ENCODE measurements at regions not wholly inside any gene's neighbourhood (a gene's known extent, or its start where the extent isn't known, plus 50 kb on each side); places are given as distances from the start of the nearest gene placed in this dataset.

DNA sequence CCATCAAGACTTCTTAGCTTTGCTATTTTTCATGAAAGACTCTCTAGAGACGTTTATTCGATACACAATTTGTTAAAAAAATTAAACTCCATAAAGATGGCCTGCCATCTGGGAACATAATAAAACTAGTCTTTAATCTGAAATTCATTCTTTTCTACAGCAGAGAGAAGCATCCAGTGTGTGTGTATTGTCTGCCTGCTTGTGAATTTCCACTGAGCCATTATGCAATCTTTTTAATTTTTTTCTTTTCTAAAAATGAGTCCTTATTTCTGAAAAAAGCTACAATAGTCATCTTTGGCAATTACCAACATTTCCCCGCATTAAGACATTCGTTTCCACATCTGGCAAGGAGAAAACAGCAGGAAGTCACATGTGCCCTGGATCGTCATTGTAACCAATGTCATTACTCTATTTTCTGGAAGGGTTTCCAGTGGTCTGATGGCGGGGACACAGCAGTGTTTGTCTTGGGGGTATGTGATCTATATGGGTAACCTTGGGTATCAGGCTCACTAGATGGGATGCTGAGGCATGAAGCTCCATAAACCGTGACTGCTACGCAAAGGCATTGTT is 263.1 kb downstream of the MSX2 start:
- H4K20me1 ChIP-seq (ENCODE audit: control insufficient read depth, insufficient read depth, low read depth, low read length) = no peaks in the 10 kb centered on the region
- TF ChIP-seq, protein P1, sequence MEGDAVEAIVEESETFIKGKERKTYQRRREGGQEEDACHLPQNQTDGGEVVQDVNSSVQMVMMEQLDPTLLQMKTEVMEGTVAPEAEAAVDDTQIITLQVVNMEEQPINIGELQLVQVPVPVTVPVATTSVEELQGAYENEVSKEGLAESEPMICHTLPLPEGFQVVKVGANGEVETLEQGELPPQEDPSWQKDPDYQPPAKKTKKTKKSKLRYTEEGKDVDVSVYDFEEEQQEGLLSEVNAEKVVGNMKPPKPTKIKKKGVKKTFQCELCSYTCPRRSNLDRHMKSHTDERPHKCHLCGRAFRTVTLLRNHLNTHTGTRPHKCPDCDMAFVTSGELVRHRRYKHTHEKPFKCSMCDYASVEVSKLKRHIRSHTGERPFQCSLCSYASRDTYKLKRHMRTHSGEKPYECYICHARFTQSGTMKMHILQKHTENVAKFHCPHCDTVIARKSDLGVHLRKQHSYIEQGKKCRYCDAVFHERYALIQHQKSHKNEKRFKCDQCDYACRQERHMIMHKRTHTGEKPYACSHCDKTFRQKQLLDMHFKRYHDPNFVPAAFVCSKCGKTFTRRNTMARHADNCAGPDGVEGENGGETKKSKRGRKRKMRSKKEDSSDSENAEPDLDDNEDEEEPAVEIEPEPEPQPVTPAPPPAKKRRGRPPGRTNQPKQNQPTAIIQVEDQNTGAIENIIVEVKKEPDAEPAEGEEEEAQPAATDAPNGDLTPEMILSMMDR (IDR thresholded peaks at IDR 0.05; ENCODE audit: low read depth, low read length, poor library complexity, severe bottlenecking) = no peak
- TF ChIP-seq EZH2phosphoT487 (IDR thresholded peaks at IDR 0.05; ENCODE audit: borderline replicate concordance, low read length) = no peak
- H3K9me2 ChIP-seq (replicated peaks; ENCODE audit: control insufficient read depth, low read length) = no peaks in the 10 kb centered on the region
- H3K4me1 ChIP-seq (ENCODE audit: control insufficient read depth, low read length) = no peaks in the 10 kb centered on the region
- H3K27ac ChIP-seq (ENCODE audit: low read depth, low read length) = no peak overlapping the region
- no peaks in the 10 kb centered on the region for H3K36me3 ChIP-seq (ENCODE audit: control insufficient read depth, low read length)
- H3K9me3 ChIP-seq (ENCODE audit: control insufficient read depth, insufficient read depth, low read length) = no peaks in the 10 kb centered on the region
- no peaks in the 10 kb centered on the region for H3K27me3 ChIP-seq (ENCODE audit: control insufficient read depth, low read length)
- H3K79me2 ChIP-seq (ENCODE audit: control insufficient read depth, low read length) = no peaks in the 10 kb centered on the region
- no peaks in the 10 kb centered on the region for H3F3A ChIP-seq (ENCODE audit: control insufficient read depth, insufficient read depth)
- no peak overlapping the region for H3K4me3 ChIP-seq (ENCODE audit: low read length)
- H3K4me2 ChIP-seq (ENCODE audit: low read length) = no peak overlapping the region

- Histone ChIP-seq H3K4me3 (ENCODE audit: low read length) (no peak overlapping the region), H3K9me2 (replicated peaks; ENCODE audit: control insufficient read depth, low read length) (no peaks in the 10 kb centered on the region), H4K20me1 (ENCODE audit: control insufficient read depth, insufficient read depth, low read depth, low read length) (no peaks in the 10 kb centered on the region), H3F3A (ENCODE audit: control insufficient read depth, insufficient read depth) (no peaks in the 10 kb centered on the region), H3K4me1 (ENCODE audit: control insufficient read depth, low read length) (no peaks in the 10 kb centered on the region), H3K27me3 (ENCODE audit: control insufficient read depth, low read length) (no peaks in the 10 kb centered on the region), H3K27ac (ENCODE audit: low read depth, low read length) (no peak overlapping the region), H3K9me3 (ENCODE audit: control insufficient read depth, insufficient read depth, low read length) (no peaks in the 10 kb centered on the region), H3K36me3 (ENCODE audit: control insufficient read depth, low read length) (no peaks in the 10 kb centered on the region), H3K4me2 (ENCODE audit: low read length) (no peak overlapping the region), H3K79me2 (ENCODE audit: control insufficient read depth, low read length) (no peaks in the 10 kb centered on the region)
- TF ChIP-seq EZH2phosphoT487 (IDR thresholded peaks at IDR 0.05; ENCODE audit: borderline replicate concordance, low read length) = no peak
- TF ChIP-seq, protein P1 (IDR thresholded peaks at IDR 0.05; ENCODE audit: low read depth, low read length, poor library complexity, severe bottlenecking) = no peak
Observed at GRCh38 chr5:174984863-174985262, 260.5 kb downstream of the MSX2 start.

GRCh38 chr5:174982485-174982884 is 258.1 kb downstream of the MSX2 start:
- no peak for TF ChIP-seq EZH2phosphoT487 (IDR thresholded peaks at IDR 0.05; ENCODE audit: borderline replicate concordance, low read length)
- TF ChIP-seq, protein P1 (IDR thresholded peaks at IDR 0.05; ENCODE audit: low read depth, low read length, poor library complexity, severe bottlenecking) = no peak
- no peaks in the 10 kb centered on the region for H3K9me2 ChIP-seq (replicated peaks; ENCODE audit: control insufficient read depth, low read length)
- no peaks in the 10 kb centered on the region for H3F3A ChIP-seq (ENCODE audit: control insufficient read depth, insufficient read depth)
- no peaks in the 10 kb centered on the region for H3K4me1 ChIP-seq (ENCODE audit: control insufficient read depth, low read length)
- no peaks in the 10 kb centered on the region for H3K27me3 ChIP-seq (ENCODE audit: control insufficient read depth, low read length)
- no peak overlapping the region for H3K27ac ChIP-seq (ENCODE audit: low read depth, low read length)
- H3K36me3 ChIP-seq (ENCODE audit: control insufficient read depth, low read length) = no peaks in the 10 kb centered on the region
- H4K20me1 ChIP-seq (ENCODE audit: control insufficient read depth, insufficient read depth, low read depth, low read length) = no peaks in the 10 kb centered on the region
- no peaks in the 10 kb centered on the region for H3K9me3 ChIP-seq (ENCODE audit: control insufficient read depth, insufficient read depth, low read length)
- H3K79me2 ChIP-seq (ENCODE audit: control insufficient read depth, low read length) = no peaks in the 10 kb centered on the region
- no peak overlapping the region for H3K4me2 ChIP-seq (ENCODE audit: low read length)
- no peak overlapping the region for H3K4me3 ChIP-seq (ENCODE audit: low read length)

All from DOHH2 (cell line).